Keratinocyte (primary cell): ENCODE measurements at regions not wholly inside any gene's neighbourhood (a gene's known extent, or its start where the extent isn't known, plus 50 kb on each side); places are given as distances from the start of the nearest gene placed in this dataset.

ENCODE experiments used
- EZH2 ChIP-seq: IDR thresholded peaks from one replicate; pipeline ENCODE4 v1.6.1; 2012; ENCODE audit warnings: inconsistent platforms, mild to moderate bottlenecking, low read length, moderate library complexity
- TF ChIP-seq, protein P1 (sequence below), 3 experiments: IDR thresholded peaks in 1 of 3; conservative IDR thresholded peaks in 1 of 3; optimal IDR thresholded peaks in 1 of 3; 2 replicates in 2 of 3; 3 replicates in 1 of 3; pipeline versions ENCODE3 to v1.5.1; 2011; ENCODE audit warnings: low read length in 3 of 3, mild to moderate bottlenecking in 3 of 3, moderate library complexity in 2 of 3, control low read depth in 1 of 3, inconsistent platforms in 1 of 3; ENCODE audit not compliant: insufficient read depth in 2 of 3; ENCODE audit errors: extremely low read depth in 1 of 3

- TF ChIP-seq, protein P1, sequence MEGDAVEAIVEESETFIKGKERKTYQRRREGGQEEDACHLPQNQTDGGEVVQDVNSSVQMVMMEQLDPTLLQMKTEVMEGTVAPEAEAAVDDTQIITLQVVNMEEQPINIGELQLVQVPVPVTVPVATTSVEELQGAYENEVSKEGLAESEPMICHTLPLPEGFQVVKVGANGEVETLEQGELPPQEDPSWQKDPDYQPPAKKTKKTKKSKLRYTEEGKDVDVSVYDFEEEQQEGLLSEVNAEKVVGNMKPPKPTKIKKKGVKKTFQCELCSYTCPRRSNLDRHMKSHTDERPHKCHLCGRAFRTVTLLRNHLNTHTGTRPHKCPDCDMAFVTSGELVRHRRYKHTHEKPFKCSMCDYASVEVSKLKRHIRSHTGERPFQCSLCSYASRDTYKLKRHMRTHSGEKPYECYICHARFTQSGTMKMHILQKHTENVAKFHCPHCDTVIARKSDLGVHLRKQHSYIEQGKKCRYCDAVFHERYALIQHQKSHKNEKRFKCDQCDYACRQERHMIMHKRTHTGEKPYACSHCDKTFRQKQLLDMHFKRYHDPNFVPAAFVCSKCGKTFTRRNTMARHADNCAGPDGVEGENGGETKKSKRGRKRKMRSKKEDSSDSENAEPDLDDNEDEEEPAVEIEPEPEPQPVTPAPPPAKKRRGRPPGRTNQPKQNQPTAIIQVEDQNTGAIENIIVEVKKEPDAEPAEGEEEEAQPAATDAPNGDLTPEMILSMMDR (optimal IDR thresholded peaks at IDR 0.05 in 1 of 3, IDR thresholded peaks at IDR 0.05 in 1 of 3, conservative IDR thresholded peaks at IDR 0.05 in 1 of 3; ENCODE audit: extremely low read depth in 1 of 3, insufficient read depth in 2 of 3, low read length in 3 of 3), result no peak
- TF ChIP-seq EZH2, result no peak
Observed at GRCh38 chr6:82095091-82095490, 152.5 kb downstream of the IBTK start.
